Liver (tissue), 7 donors: ENCODE measurements at regions not wholly inside any gene's neighbourhood (a gene's known extent, or its start where the extent isn't known, plus 50 kb on each side); places are given as distances from the start of the nearest gene placed in this dataset.

Source experiments
- DNase-seq: peaks from one replicate; pipeline ENCODE4 v3.0.0-alpha.2; 2017; ENCODE audit warnings: low spot score
- H3K27ac ChIP-seq, 2 donors: one replicate each; pipeline ENCODE4 v1.7.0; 2013; ENCODE audit warnings: inconsistent platforms in 2 of 2, low read length in 2 of 2, control low read depth in 1 of 2, low read depth in 1 of 2, mild to moderate bottlenecking in 1 of 2
- H3K27me3 ChIP-seq, 4 donors: one replicate each; pipeline versions ENCODE4 v1.6.1 to v1.7.0; 2013; ENCODE audit warnings: low read length in 3 of 4, inconsistent platforms in 1 of 4, mild to moderate bottlenecking in 1 of 4, moderate library complexity in 1 of 4; ENCODE audit not compliant: control insufficient read depth in 4 of 4, insufficient read depth in 4 of 4
- H3K36me3 ChIP-seq, 4 donors: one replicate each; pipeline versions ENCODE4 v1.6.1 to v1.7.0; 2013; ENCODE audit warnings: low read length in 3 of 4, mild to moderate bottlenecking in 3 of 4, low read depth in 1 of 4, moderate library complexity in 1 of 4; ENCODE audit not compliant: control insufficient read depth in 4 of 4, insufficient read depth in 3 of 4
- H3K4me1 ChIP-seq, 4 donors: one replicate each; pipeline versions ENCODE4 v1.6.1 to v1.7.0; 2013; ENCODE audit warnings: low read length in 3 of 4, mild to moderate bottlenecking in 3 of 4, moderate library complexity in 1 of 4; ENCODE audit not compliant: control insufficient read depth in 4 of 4, insufficient read depth in 4 of 4
- H3K4me3 ChIP-seq, 3 donors: one replicate each; pipeline versions ENCODE4 v1.6.1 to v1.7.0; 2013; ENCODE audit warnings: low read length in 3 of 3, control low read depth in 1 of 3, low read depth in 1 of 3, mild to moderate bottlenecking in 1 of 3
- H3K9ac ChIP-seq, 2 donors: one replicate each; pipeline ENCODE4 v1.7.0; 2013; ENCODE audit warnings: low read length in 2 of 2, mild to moderate bottlenecking in 2 of 2, moderate library complexity in 2 of 2, control low read depth in 1 of 2, low read depth in 1 of 2
- H3K9me3 ChIP-seq, 4 donors: one replicate each; pipeline versions ENCODE4 v1.6.1 to v1.7.0; 2013; ENCODE audit warnings: low read length in 3 of 4; ENCODE audit not compliant: control insufficient read depth in 4 of 4
- ATF3 ChIP-seq: IDR thresholded peaks from 2 replicates; pipeline ENCODE4 v1.6.1; 2016; ENCODE audit warnings: antibody characterized with exemption
- EGR1 ChIP-seq, 2 donors: IDR thresholded peaks; 2 replicates each; pipeline ENCODE4 v1.6.1; 2016 to 2018; ENCODE audit warnings: antibody characterized with exemption in 2 of 2, low read depth in 2 of 2
- GABPA ChIP-seq, 2 donors: IDR thresholded peaks in 1 of 2; conservative IDR thresholded peaks in 1 of 2; 2 replicates each; pipeline ENCODE4 v1.6.1; 2016; ENCODE audit warnings: antibody characterized with exemption in 2 of 2, mild to moderate bottlenecking in 1 of 2, moderate library complexity in 1 of 2
- HNF4A ChIP-seq, 2 donors: conservative IDR thresholded peaks; 2 replicates each; pipeline ENCODE4 v1.6.1; 2016; ENCODE audit warnings: antibody characterized with exemption in 2 of 2, mild to moderate bottlenecking in 2 of 2
- HNF4G ChIP-seq: IDR thresholded peaks from 2 replicates; pipeline ENCODE4 v1.6.1; 2016; ENCODE audit warnings: antibody characterized with exemption
- JUND ChIP-seq, 2 donors: IDR thresholded peaks; 2 replicates each; pipeline ENCODE4 v1.6.1; 2016; ENCODE audit warnings: antibody characterized with exemption in 2 of 2
- MAX ChIP-seq: IDR thresholded peaks from 2 replicates; pipeline ENCODE4 v1.6.1; 2016; ENCODE audit warnings: antibody characterized with exemption
- RAD21 ChIP-seq, 2 donors: IDR thresholded peaks; 2 replicates each; pipeline ENCODE4 v1.6.1; 2016; ENCODE audit warnings: antibody characterized with exemption in 2 of 2, mild to moderate bottlenecking in 2 of 2
- REST ChIP-seq: IDR thresholded peaks from 2 replicates; pipeline ENCODE4 v1.6.1; 2016; ENCODE audit warnings: antibody characterized with exemption, mild to moderate bottlenecking
- RXRA ChIP-seq, 2 donors: IDR thresholded peaks; 2 replicates each; pipeline ENCODE4 v1.6.1; 2017 to 2018; ENCODE audit warnings: antibody characterized with exemption in 2 of 2, mild to moderate bottlenecking in 1 of 2
- SP1 ChIP-seq: IDR thresholded peaks from 2 replicates; pipeline ENCODE4 v1.6.1; 2018; ENCODE audit warnings: antibody characterized with exemption, mild to moderate bottlenecking
- TAF1 ChIP-seq: conservative IDR thresholded peaks from 2 replicates; pipeline ENCODE4 v1.6.1; 2016; ENCODE audit warnings: antibody characterized with exemption, mild to moderate bottlenecking
- ZBTB33 ChIP-seq: IDR thresholded peaks from 2 replicates; pipeline ENCODE4 v1.6.1; 2016; ENCODE audit warnings: antibody characterized with exemption
- WGBS: extraction: QIAGEN DNeasy Blood & Tissue Kit; methylation state at CpG from one replicate; pipeline ENCODE4 v1.1.7; 2013; 5-methylcytosine and 5-hydroxymethylcytosine counted together
- donor health status: healthy.
- donor health status: healthy.
- donor health status: healthy.
- donor health status: healthy.

- Histone ChIP-seq H3K9ac (no peak overlapping the region), H3K4me1 (no peaks in the 10 kb centered on the region), H3K27me3 (peaks cover 0 to 4% (median 0%) of the 10 kb centered on the region in 4 donors), H3K4me3 (no peak overlapping the region), H3K36me3 (no peaks in the 10 kb centered on the region), H3K9me3 (peaks cover 0 to 20% (median 2%) of the 10 kb centered on the region in 4 donors), H3K27ac (no peak overlapping the region)
- no peak for TF ChIP-seq HNF4G
- TF ChIP-seq RXRA (IDR thresholded peaks at IDR 0.05), result no peak
- no peak for TF ChIP-seq ATF3
- TF ChIP-seq SP1, result no peak
- no peak for DNase-seq
- WGBS, result 67% methylated on average over 7 of the region's 7 CpGs
Observed at GRCh38 chr9:118640836-118641560, 728.2 kb downstream of the BRINP1 start.

GRCh38 chr9:118643118-118643517 lies 726.1 kb downstream of the BRINP1 start:
- H3K27ac ChIP-seq, result no peak overlapping the region
- no peak for TF ChIP-seq RAD21 (IDR thresholded peaks at IDR 0.05)
- no peak for TF ChIP-seq ZBTB33
- no peak for TF ChIP-seq TAF1
- no peak for TF ChIP-seq GABPA (IDR thresholded peaks at IDR 0.05 in 1 of 2, conservative IDR thresholded peaks at IDR 0.05 in 1 of 2)
- no peak for TF ChIP-seq HNF4A (conservative IDR thresholded peaks at IDR 0.05)
- TF ChIP-seq RXRA (IDR thresholded peaks at IDR 0.05), result no peak
- no peak for TF ChIP-seq EGR1 (IDR thresholded peaks at IDR 0.05; ENCODE audit: low read depth in 2 of 2)
- no peak for TF ChIP-seq JUND (IDR thresholded peaks at IDR 0.05)
- no peak for TF ChIP-seq REST
- TF ChIP-seq MAX, result no peak
- no peak for DNase-seq
- peaks cover 2 to 31% (median 6%) of the 10 kb centered on the region in 4 donors for H3K9me3 ChIP-seq
- H3K9ac ChIP-seq, result no peak overlapping the region
- H3K27me3 ChIP-seq, result peaks cover 0 to 1% (median 0%) of the 10 kb centered on the region in 4 donors
- no peaks in the 10 kb centered on the region for H3K36me3 ChIP-seq
- 35% methylated on average over 2 of the region's 2 CpGs for WGBS
- H3K4me3 ChIP-seq, result no peak overlapping the region
- H3K4me1 ChIP-seq, result no peaks in the 10 kb centered on the region
